Thyroid gland (tissue), 4 donors: ENCODE measurements at regions not wholly inside any gene's neighbourhood (a gene's known extent, or its start where the extent isn't known, plus 50 kb on each side); places are given as distances from the start of the nearest gene placed in this dataset.

Experiments
- DNase-seq, 2 donors: peaks; one replicate each; pipeline ENCODE4 v3.0.0-alpha.2; 2019
- H3K27ac ChIP-seq, 3 donors: fragments of 200-600 bp; sonication (generic); 1 replicate in 2 of 3; 2 replicates in 1 of 3; pipeline ENCODE4 v1.5.1; 2016 to 2019; ENCODE audit warnings: mild to moderate bottlenecking in 1 of 3, moderate library complexity in 1 of 3
- H3K27me3 ChIP-seq: fragments of 200-600 bp; sonication (generic); one replicate; pipeline ENCODE4 v1.5.1; 2019
- H3K36me3 ChIP-seq, 2 donors: fragments of 200-600 bp; sonication (generic); one replicate each; pipeline ENCODE4 v1.5.1; 2016 to 2019
- H3K4me1 ChIP-seq, 2 donors: fragments of 200-600 bp; sonication (generic); one replicate each; pipeline ENCODE4 v1.5.1; 2017 to 2019
- H3K4me3 ChIP-seq, 3 donors: fragments of 200-600 bp; sonication (generic); replicated peaks in 1 of 3; 1 replicate in 2 of 3; 2 replicates in 1 of 3; pipeline ENCODE4 v1.5.1; 2016; ENCODE audit warnings: mild to moderate bottlenecking in 1 of 3
- H3K9me3 ChIP-seq: fragments of 200-600 bp; sonication (generic); one replicate; pipeline ENCODE4 v1.5.1; 2017
- CTCF ChIP-seq, 6 experiments: fragments of 200-600 bp in 3 of 6; fragments of 450-650 bp in 3 of 6; sonication (generic) in 3 of 6; IDR thresholded peaks; one replicate each; pipeline ENCODE4 v1.5.1; 2016 to 2019; ENCODE audit warnings: antibody characterized with exemption in 6 of 6, mild to moderate bottlenecking in 2 of 6, inconsistent platforms in 1 of 6, moderate library complexity in 1 of 6
- POLR2A ChIP-seq, 2 donors: fragments of 450-650 bp; IDR thresholded peaks; one replicate each; pipeline ENCODE4 v1.6.1; 2017; ENCODE audit warnings: antibody characterized with exemption in 2 of 2, mild to moderate bottlenecking in 2 of 2, moderate library complexity in 1 of 2
- WGBS, 2 donors: methylation state at CpG; one replicate each; pipeline ENCODE4 v1.1.5; 2017; 5-methylcytosine and 5-hydroxymethylcytosine counted together
- intact Hi-C: fragments of 100-400 bp; cut with DNase I; formaldehyde crosslinking; loops from one replicate; pipeline ENCODE4 v1.15.1; 2023

DNA sequence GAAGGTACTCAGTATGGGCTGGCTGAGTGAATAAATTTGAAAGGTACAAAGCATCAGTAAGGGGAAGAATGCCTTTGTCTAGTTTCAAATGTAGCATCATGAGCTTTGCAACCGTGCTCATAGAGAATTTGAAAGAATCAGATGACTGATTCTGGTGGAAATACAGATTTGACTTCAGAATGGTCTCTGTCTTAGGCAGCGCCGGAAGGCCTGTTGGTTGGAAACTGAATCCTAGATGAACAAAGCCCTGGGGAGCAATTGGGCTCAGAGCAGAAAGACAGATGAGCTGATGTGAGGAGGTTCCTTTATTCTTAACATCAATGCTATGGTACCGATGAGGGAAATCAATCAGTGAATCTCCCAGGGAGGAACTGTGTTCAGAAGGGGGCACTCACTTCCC is 137.3 kb downstream of the SNAPC1 start:
- no peak overlapping the region for H3K4me3 ChIP-seq
- DNase-seq, result no peak
- intact Hi-C loops, result loop anchor here (10.0 kb wide), 1 partner anchor 225 kb away; no protein-coding TSS in a partner anchor
- WGBS, 2 donors, result 89 to 90% methylated on average over 4 of the region's 4 CpGs
- H3K4me1 ChIP-seq, result no peaks in the 10 kb centered on the region
- H3K27me3 ChIP-seq, result no peaks in the 10 kb centered on the region
- no peak overlapping the region for H3K27ac ChIP-seq
- no peaks in the 10 kb centered on the region for H3K36me3 ChIP-seq
- TF ChIP-seq CTCF (IDR thresholded peaks at IDR 0.05), result no peak
- TF ChIP-seq POLR2A (IDR thresholded peaks at IDR 0.05), result no peak
- H3K9me3 ChIP-seq, result no peaks in the 10 kb centered on the region

DNA sequence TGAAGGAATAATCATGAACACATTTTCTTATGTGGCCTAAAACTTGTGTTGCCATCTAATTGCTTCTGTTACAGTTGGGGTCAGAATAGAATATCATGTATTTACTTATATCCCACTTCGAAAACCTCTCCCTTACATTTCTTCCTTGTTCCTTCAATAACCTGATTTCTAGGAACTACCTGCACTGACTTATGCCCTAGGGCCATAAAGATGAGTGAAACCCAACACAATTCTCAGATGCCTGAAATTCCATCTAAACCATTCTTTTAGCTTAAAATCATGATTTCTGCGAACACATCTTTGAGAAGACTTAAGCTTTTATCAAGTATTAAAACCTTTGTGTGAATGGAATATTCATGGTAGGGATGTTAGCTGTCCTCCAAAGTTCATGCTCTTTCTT is 142.7 kb downstream of the SNAPC1 start:
- Histone ChIP-seq H3K4me1 (no peaks in the 10 kb centered on the region), H3K27ac (no peak overlapping the region), H3K36me3 (no peaks in the 10 kb centered on the region), H3K4me3 (no peak overlapping the region), H3K9me3 (no peaks in the 10 kb centered on the region), H3K27me3 (no peaks in the 10 kb centered on the region)
- WGBS, 2 donors, result 69 to 95% methylated on average over 2 of the region's 2 CpGs
- DNase-seq, result no peak
- intact Hi-C loops, result no loop called here
- TF ChIP-seq CTCF (IDR thresholded peaks at IDR 0.05) (no peak), POLR2A (IDR thresholded peaks at IDR 0.05) (no peak)

- Histone ChIP-seq H3K27me3 (no peaks in the 10 kb centered on the region), H3K36me3 (no peaks in the 10 kb centered on the region), H3K4me3 (no peak overlapping the region), H3K9me3 (no peaks in the 10 kb centered on the region), H3K4me1 (no peaks in the 10 kb centered on the region), H3K27ac (no peak overlapping the region)
- intact Hi-C loops, result no loop called here
- WGBS, 2 donors, result 51 to 59% methylated on average over 4 of the region's 4 CpGs
- peak; percentile 15 to 36 for DNase-seq
- TF ChIP-seq CTCF (IDR thresholded peaks at IDR 0.05) (no peak), POLR2A (IDR thresholded peaks at IDR 0.05) (no peak)
Observed at GRCh38 chr14:61911574-61911973, 149.4 kb downstream of the SNAPC1 start.

- Histone ChIP-seq H3K27me3 (no peaks in the 10 kb centered on the region), H3K27ac (no peak overlapping the region), H3K4me3 (no peak overlapping the region), H3K36me3 (no peaks in the 10 kb centered on the region), H3K4me1 (no peaks in the 10 kb centered on the region), H3K9me3 (no peaks in the 10 kb centered on the region)
- TF ChIP-seq POLR2A (IDR thresholded peaks at IDR 0.05), result no peak
- TF ChIP-seq CTCF (IDR thresholded peaks at IDR 0.05), result no peak
- WGBS, 2 donors, result 79 to 87% methylated on average over 2 of the region's 2 CpGs
- no peak for DNase-seq
- intact Hi-C loops, result no loop called here
Observed at GRCh38 chr14:61918998-61919397, 156.8 kb downstream of the SNAPC1 start.

DNA sequence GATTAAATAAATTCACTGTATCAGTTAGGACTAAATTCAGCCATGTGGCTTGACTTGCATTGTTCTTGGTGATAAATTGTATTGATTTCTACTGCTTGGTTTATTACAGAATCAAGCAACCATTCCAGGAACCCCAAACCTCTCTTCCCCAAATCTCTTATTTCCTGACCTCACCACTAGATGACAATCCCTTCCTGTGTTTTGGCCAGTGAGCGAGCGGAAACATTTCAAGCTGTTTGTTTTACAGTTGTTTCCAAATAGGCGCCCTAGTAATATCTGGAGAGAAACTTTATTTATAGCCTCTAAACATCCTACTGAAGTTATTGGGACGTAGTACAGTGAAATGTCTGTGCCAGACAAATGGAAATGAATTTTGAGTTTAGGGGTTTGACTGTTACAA is 161.1 kb downstream of the SNAPC1 start:
- Histone ChIP-seq H3K27ac (no peak overlapping the region), H3K4me3 (no peak overlapping the region), H3K36me3 (no peaks in the 10 kb centered on the region), H3K27me3 (no peaks in the 10 kb centered on the region), H3K4me1 (no peaks in the 10 kb centered on the region), H3K9me3 (no peaks in the 10 kb centered on the region)
- intact Hi-C loops, result loop anchor here (10.0 kb wide), 1 partner anchor 201 kb away; no protein-coding TSS in a partner anchor
- 35 to 52% methylated on average over 4 of the region's 4 CpGs for WGBS, 2 donors
- DNase-seq, result peak in 1 of 2 donors; percentile 18
- TF ChIP-seq POLR2A (IDR thresholded peaks at IDR 0.05) (no peak), CTCF (IDR thresholded peaks at IDR 0.05) (peak in 3 of 6 experiments; percentile 5 to 43 (median 28))
